ENCODE measurements at regions not wholly inside any gene's neighbourhood (a gene's known extent, or its start where the extent isn't known, plus 50 kb on each side); places are given as distances from the start of the nearest gene placed in this dataset.

GRCh38 chr7:36032361-36032818 lies 120.7 kb upstream of the EEPD1 start:
- Histone ChIP-seq H3K4me1 (ENCODE audit: control insufficient read depth in 2 of 2, insufficient read depth in 2 of 2, low read length in 2 of 2) (peaks cover 0 to 7% of the 10 kb centered on the region in 2 donors), H3K27ac (ENCODE audit: low read depth in 1 of 2, low read length in 1 of 2) (no peak overlapping the region), H3K4me3 (ENCODE audit: low read length in 2 of 2) (no peak overlapping the region), H3K9me3 (ENCODE audit: control insufficient read depth in 2 of 2, insufficient read depth in 1 of 2, low read length in 1 of 2) (no peaks in the 10 kb centered on the region), H3K27me3 (ENCODE audit: control insufficient read depth in 2 of 2, insufficient read depth in 1 of 2, low read length in 1 of 2) (no peaks in the 10 kb centered on the region), H3K36me3 (ENCODE audit: control insufficient read depth in 2 of 2, insufficient read depth in 2 of 2, low read length in 1 of 2) (no peaks in the 10 kb centered on the region)
- WGBS: 92% methylated on average over 5 of the region's 5 CpGs
- no peak for DNase-seq (ENCODE audit: low read depth in 6 of 9, low spot score in 9 of 9)

DNA sequence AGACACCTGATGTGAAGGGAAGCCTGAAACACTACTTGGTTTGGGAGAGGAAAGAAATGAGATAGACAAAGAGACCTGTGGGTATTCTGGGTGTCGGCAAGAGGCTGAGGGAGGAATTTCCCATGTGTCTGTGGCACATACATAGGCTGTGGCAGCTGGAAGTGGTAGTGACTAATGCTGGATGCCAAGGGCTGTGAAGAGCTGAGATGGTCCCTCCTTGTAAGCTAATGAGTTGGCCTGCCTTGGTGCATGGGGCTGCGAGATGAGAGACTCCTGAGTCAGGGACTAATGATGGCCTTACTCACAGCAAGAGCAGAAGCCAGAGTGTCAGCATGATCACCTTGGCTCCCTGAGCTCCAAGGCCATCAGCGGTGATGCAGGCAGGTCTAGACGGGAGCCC lies 119.0 kb upstream of the EEPD1 start:
- H3K4me1 ChIP-seq (ENCODE audit: control insufficient read depth in 2 of 2, insufficient read depth in 2 of 2, low read length in 2 of 2): peaks cover 0 to 9% of the 10 kb centered on the region in 2 donors
- H3K36me3 ChIP-seq (ENCODE audit: control insufficient read depth in 2 of 2, insufficient read depth in 2 of 2, low read length in 1 of 2): no peaks in the 10 kb centered on the region
- DNase-seq (ENCODE audit: low read depth in 6 of 9, low spot score in 9 of 9): no peak
- 74% methylated on average over 4 of the region's 4 CpGs for WGBS
- no peaks in the 10 kb centered on the region for H3K9me3 ChIP-seq (ENCODE audit: control insufficient read depth in 2 of 2, insufficient read depth in 1 of 2, low read length in 1 of 2)
- H3K27ac ChIP-seq (ENCODE audit: low read depth in 1 of 2, low read length in 1 of 2): no peak overlapping the region
- H3K4me3 ChIP-seq (ENCODE audit: low read length in 2 of 2): no peak overlapping the region
- H3K27me3 ChIP-seq (ENCODE audit: control insufficient read depth in 2 of 2, insufficient read depth in 1 of 2, low read length in 1 of 2): no peaks in the 10 kb centered on the region

GRCh38 chr7:36035186-36035585 lies 117.9 kb upstream of the EEPD1 start:
- DNase-seq (ENCODE audit: low read depth in 6 of 9, low spot score in 9 of 9): no peak
- H3K9me3 ChIP-seq (ENCODE audit: control insufficient read depth in 2 of 2, insufficient read depth in 1 of 2, low read length in 1 of 2): no peaks in the 10 kb centered on the region
- H3K27ac ChIP-seq (ENCODE audit: low read depth in 1 of 2, low read length in 1 of 2): no peak overlapping the region

GRCh38 chr7:36036590-36036989 lies 116.5 kb upstream of the EEPD1 start:
- no peaks in the 10 kb centered on the region for H3K27me3 ChIP-seq (ENCODE audit: control insufficient read depth in 2 of 2, insufficient read depth in 1 of 2, low read length in 1 of 2)
- DNase-seq (ENCODE audit: low read depth in 6 of 9, low spot score in 9 of 9): no peak
- no peaks in the 10 kb centered on the region for H3K9me3 ChIP-seq (ENCODE audit: control insufficient read depth in 2 of 2, insufficient read depth in 1 of 2, low read length in 1 of 2)
- WGBS: 91% methylated on average over 4 of the region's 4 CpGs
- peaks cover 0 to 9% of the 10 kb centered on the region in 2 donors for H3K4me1 ChIP-seq (ENCODE audit: control insufficient read depth in 2 of 2, insufficient read depth in 2 of 2, low read length in 2 of 2)
- no peak overlapping the region for H3K4me3 ChIP-seq (ENCODE audit: low read length in 2 of 2)
- H3K36me3 ChIP-seq (ENCODE audit: control insufficient read depth in 2 of 2, insufficient read depth in 2 of 2, low read length in 1 of 2): no peaks in the 10 kb centered on the region
- peak overlapping the region in 1 of 2 donors; percentile 18 for H3K27ac ChIP-seq (ENCODE audit: low read depth in 1 of 2, low read length in 1 of 2)

More at GRCh38 chr7:36035186-36035585, 117.9 kb upstream of the EEPD1 start:
- Histone ChIP-seq H3K4me3 (ENCODE audit: low read length in 2 of 2) (no peak overlapping the region), H3K36me3 (ENCODE audit: control insufficient read depth in 2 of 2, insufficient read depth in 2 of 2, low read length in 1 of 2) (no peaks in the 10 kb centered on the region), H3K27me3 (ENCODE audit: control insufficient read depth in 2 of 2, insufficient read depth in 1 of 2, low read length in 1 of 2) (no peaks in the 10 kb centered on the region), H3K4me1 (ENCODE audit: control insufficient read depth in 2 of 2, insufficient read depth in 2 of 2, low read length in 2 of 2) (peaks cover 0 to 9% of the 10 kb centered on the region in 2 donors)
- 95% methylated on average over 7 of the region's 7 CpGs for WGBS

DNA sequence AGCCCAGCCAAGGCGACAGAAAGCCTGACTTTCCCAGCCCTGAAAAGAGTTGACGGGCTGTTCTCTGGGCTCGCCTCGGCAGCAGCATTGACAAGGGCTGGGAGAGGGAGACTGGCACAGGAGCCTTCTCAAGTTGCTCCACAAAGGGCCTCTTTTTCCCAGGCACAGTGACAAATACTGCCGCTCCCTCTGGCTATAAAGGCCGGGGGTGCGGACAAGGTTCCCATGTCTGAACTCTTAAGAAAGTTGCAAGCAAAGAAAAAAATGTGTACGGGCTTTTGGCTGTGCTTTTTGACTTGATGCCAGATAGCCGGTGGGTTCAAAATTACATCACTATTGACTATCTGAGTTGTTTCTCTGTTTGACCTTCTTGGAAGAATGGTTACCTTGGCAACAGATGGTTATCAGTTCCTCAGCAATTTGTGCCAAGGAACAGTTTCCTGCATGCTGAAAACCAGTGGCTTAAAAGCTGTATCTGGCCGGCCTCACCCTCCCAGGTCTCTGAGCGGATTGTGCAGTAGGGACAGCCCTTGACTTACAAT lies 115.9 kb upstream of the EEPD1 start:
- Histone ChIP-seq H3K4me1 (ENCODE audit: control insufficient read depth in 2 of 2, insufficient read depth in 2 of 2, low read length in 2 of 2) (peaks cover 0 to 9% of the 10 kb centered on the region in 2 donors), H3K27ac (ENCODE audit: low read depth in 1 of 2, low read length in 1 of 2) (no peak overlapping the region), H3K27me3 (ENCODE audit: control insufficient read depth in 2 of 2, insufficient read depth in 1 of 2, low read length in 1 of 2) (no peaks in the 10 kb centered on the region), H3K4me3 (ENCODE audit: low read length in 2 of 2) (no peak overlapping the region), H3K36me3 (ENCODE audit: control insufficient read depth in 2 of 2, insufficient read depth in 2 of 2, low read length in 1 of 2) (no peaks in the 10 kb centered on the region), H3K9me3 (ENCODE audit: control insufficient read depth in 2 of 2, insufficient read depth in 1 of 2, low read length in 1 of 2) (no peaks in the 10 kb centered on the region)
- no peak for DNase-seq (ENCODE audit: low read depth in 6 of 9, low spot score in 9 of 9)
- 66% methylated on average over 11 of the region's 11 CpGs for WGBS

DNA sequence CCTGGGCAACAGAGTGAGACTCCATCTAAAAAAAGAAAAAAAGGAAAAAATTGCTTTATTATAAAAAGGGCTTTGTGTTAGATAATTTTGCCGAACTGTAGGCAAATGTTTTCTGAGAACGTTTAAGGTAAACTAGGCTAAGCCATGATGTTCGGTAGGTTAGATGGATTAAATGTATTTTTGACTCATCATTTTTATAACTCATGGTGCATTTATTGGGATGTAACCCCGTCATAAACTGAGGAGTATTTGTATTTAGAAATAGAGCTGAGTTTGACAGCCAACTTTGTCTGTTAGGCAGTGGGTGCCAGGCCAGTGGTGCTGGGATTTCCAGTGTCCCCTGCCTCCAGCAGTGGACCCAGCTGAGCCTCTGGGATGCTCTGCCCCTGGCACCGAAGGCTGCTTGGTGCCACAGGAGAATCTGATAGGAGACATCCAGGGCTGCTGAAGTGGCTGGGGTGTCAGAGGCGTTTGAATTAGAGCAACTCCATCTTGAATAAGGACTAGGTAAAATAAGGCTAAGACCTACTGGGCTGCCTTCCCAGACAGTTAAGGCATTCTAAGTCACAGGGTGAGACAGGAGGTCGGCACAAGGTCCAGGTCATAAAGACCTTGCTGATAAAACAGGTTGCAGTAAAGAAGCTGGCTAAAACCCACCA lies 114.9 kb upstream of the EEPD1 start:
- no peak overlapping the region for H3K27ac ChIP-seq (ENCODE audit: low read depth in 1 of 2, low read length in 1 of 2)
- no peak overlapping the region for H3K4me3 ChIP-seq (ENCODE audit: low read length in 2 of 2)
- no peaks in the 10 kb centered on the region for H3K9me3 ChIP-seq (ENCODE audit: control insufficient read depth in 2 of 2, insufficient read depth in 1 of 2, low read length in 1 of 2)
- no peaks in the 10 kb centered on the region for H3K27me3 ChIP-seq (ENCODE audit: control insufficient read depth in 2 of 2, insufficient read depth in 1 of 2, low read length in 1 of 2)
- WGBS: 97% methylated on average over 7 of the region's 7 CpGs
- DNase-seq (ENCODE audit: low read depth in 6 of 9, low spot score in 9 of 9): no peak
- no peaks in the 10 kb centered on the region for H3K36me3 ChIP-seq (ENCODE audit: control insufficient read depth in 2 of 2, insufficient read depth in 2 of 2, low read length in 1 of 2)
- H3K4me1 ChIP-seq (ENCODE audit: control insufficient read depth in 2 of 2, insufficient read depth in 2 of 2, low read length in 2 of 2): peaks cover 0 to 9% of the 10 kb centered on the region in 2 donors

GRCh38 chr7:36039243-36039642 lies 113.8 kb upstream of the EEPD1 start:
- peaks cover 0 to 9% of the 10 kb centered on the region in 2 donors for H3K4me1 ChIP-seq (ENCODE audit: control insufficient read depth in 2 of 2, insufficient read depth in 2 of 2, low read length in 2 of 2)
- no peaks in the 10 kb centered on the region for H3K27me3 ChIP-seq (ENCODE audit: control insufficient read depth in 2 of 2, insufficient read depth in 1 of 2, low read length in 1 of 2)
- no peaks in the 10 kb centered on the region for H3K36me3 ChIP-seq (ENCODE audit: control insufficient read depth in 2 of 2, insufficient read depth in 2 of 2, low read length in 1 of 2)
- DNase-seq (ENCODE audit: low read depth in 6 of 9, low spot score in 9 of 9): no peak
- no peaks in the 10 kb centered on the region for H3K9me3 ChIP-seq (ENCODE audit: control insufficient read depth in 2 of 2, insufficient read depth in 1 of 2, low read length in 1 of 2)
- no peak overlapping the region for H3K27ac ChIP-seq (ENCODE audit: low read depth in 1 of 2, low read length in 1 of 2)
- H3K4me3 ChIP-seq (ENCODE audit: low read length in 2 of 2): no peak overlapping the region
- WGBS: 79% methylated on average over 11 of the region's 11 CpGs

GRCh38 chr7:36039671-36040070 lies 113.4 kb upstream of the EEPD1 start:
- no peak overlapping the region for H3K27ac ChIP-seq (ENCODE audit: low read depth in 1 of 2, low read length in 1 of 2)
- H3K4me3 ChIP-seq (ENCODE audit: low read length in 2 of 2): no peak overlapping the region
- WGBS: 96% methylated on average over 3 of the region's 3 CpGs
- H3K27me3 ChIP-seq (ENCODE audit: control insufficient read depth in 2 of 2, insufficient read depth in 1 of 2, low read length in 1 of 2): no peaks in the 10 kb centered on the region
- no peaks in the 10 kb centered on the region for H3K36me3 ChIP-seq (ENCODE audit: control insufficient read depth in 2 of 2, insufficient read depth in 2 of 2, low read length in 1 of 2)
- DNase-seq (ENCODE audit: low read depth in 6 of 9, low spot score in 9 of 9): no peak
- H3K4me1 ChIP-seq (ENCODE audit: control insufficient read depth in 2 of 2, insufficient read depth in 2 of 2, low read length in 2 of 2): peaks cover 0 to 9% of the 10 kb centered on the region in 2 donors
- no peaks in the 10 kb centered on the region for H3K9me3 ChIP-seq (ENCODE audit: control insufficient read depth in 2 of 2, insufficient read depth in 1 of 2, low read length in 1 of 2)

DNA sequence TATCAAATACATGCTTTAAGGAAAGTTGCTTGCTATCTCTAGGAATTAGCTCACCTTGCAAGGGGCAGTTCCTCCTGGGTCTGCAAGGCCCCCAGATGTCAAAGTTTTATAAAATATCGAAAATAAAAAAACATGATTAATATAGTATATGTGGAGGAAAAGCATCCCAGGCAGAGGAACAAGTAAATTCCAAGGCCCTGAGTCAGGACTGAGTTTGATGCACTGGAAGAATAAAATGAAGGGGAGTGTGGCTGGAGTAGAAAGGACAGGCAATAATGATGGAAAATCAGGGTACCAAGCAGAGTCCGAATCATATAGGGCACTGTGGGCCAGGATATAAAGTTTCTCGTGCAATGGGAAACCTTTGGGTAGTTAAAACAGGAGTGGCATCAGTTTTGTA lies 112.4 kb upstream of the EEPD1 start:
- DNase-seq (ENCODE audit: low read depth in 6 of 9, low spot score in 9 of 9): no peak
- Histone ChIP-seq H3K9me3 (ENCODE audit: control insufficient read depth in 2 of 2, insufficient read depth in 1 of 2, low read length in 1 of 2) (no peaks in the 10 kb centered on the region), H3K36me3 (ENCODE audit: control insufficient read depth in 2 of 2, insufficient read depth in 2 of 2, low read length in 1 of 2) (no peaks in the 10 kb centered on the region), H3K4me3 (ENCODE audit: low read length in 2 of 2) (no peak overlapping the region), H3K27ac (ENCODE audit: low read depth in 1 of 2, low read length in 1 of 2) (no peak overlapping the region), H3K4me1 (ENCODE audit: control insufficient read depth in 2 of 2, insufficient read depth in 2 of 2, low read length in 2 of 2) (peaks cover 0 to 9% of the 10 kb centered on the region in 2 donors), H3K27me3 (ENCODE audit: control insufficient read depth in 2 of 2, insufficient read depth in 1 of 2, low read length in 1 of 2) (no peaks in the 10 kb centered on the region)
- 96% methylated on average over 3 of the region's 3 CpGs for WGBS
